H9 (cell line): ENCODE measurements at regions not wholly inside any gene's neighbourhood (a gene's known extent, or its start where the extent isn't known, plus 50 kb on each side); places are given as distances from the start of the nearest gene placed in this dataset.

Experiments
- DNase-seq: peaks from one replicate; pipeline ENCODE4 v3.0.0-alpha.2; 2017
- H2AFZ ChIP-seq: one replicate; pipeline ENCODE4 v1.6.1; 2013; ENCODE audit warnings: mild to moderate bottlenecking, low read length, control low read depth, moderate library complexity
- H2AK5ac ChIP-seq: 2 replicates; pipeline ENCODE4 v1.6.1; 2013; ENCODE audit warnings: low read length, control low read depth, mixed read lengths; ENCODE audit not compliant: insufficient read length
- H2BK120ac ChIP-seq: one replicate; pipeline ENCODE4 v1.6.1; 2013; ENCODE audit warnings: low read depth, mild to moderate bottlenecking, low read length, control low read depth, inconsistent platforms; ENCODE audit not compliant: poor library complexity, severe bottlenecking
- H2BK12ac ChIP-seq: 2 replicates; pipeline ENCODE4 v1.6.1; 2013; ENCODE audit warnings: low read length, control low read depth, mixed read lengths, low read depth; ENCODE audit not compliant: insufficient read length
- H2BK15ac ChIP-seq: 2 replicates; pipeline ENCODE4 v1.6.1; 2013; ENCODE audit warnings: low read depth, low read length, control low read depth
- H2BK20ac ChIP-seq: one replicate; pipeline ENCODE4 v1.6.1; 2013; ENCODE audit warnings: low read depth, mild to moderate bottlenecking, low read length, control low read depth, inconsistent platforms; ENCODE audit not compliant: poor library complexity, severe bottlenecking
- H2BK5ac ChIP-seq: 2 replicates; pipeline ENCODE4 v1.6.1; 2013; ENCODE audit warnings: low read length, control low read depth, mixed read lengths; ENCODE audit not compliant: insufficient read length
- H3K14ac ChIP-seq: 2 replicates; pipeline ENCODE4 v1.6.1; 2013; ENCODE audit warnings: low read length, control low read depth; ENCODE audit not compliant: insufficient read depth
- H3K18ac ChIP-seq: 2 replicates; pipeline ENCODE4 v1.6.1; 2013; ENCODE audit warnings: low read depth, mild to moderate bottlenecking, mixed read lengths, low read length, control low read depth; ENCODE audit not compliant: insufficient read length
- H3K23ac ChIP-seq: 2 replicates; pipeline ENCODE4 v1.6.1; 2013; ENCODE audit warnings: low read length, control low read depth, mixed read lengths, low read depth; ENCODE audit not compliant: insufficient read length
- H3K23me2 ChIP-seq: 2 replicates; pipeline ENCODE4 v1.6.1; 2013; ENCODE audit warnings: low read depth, mild to moderate bottlenecking, mixed read lengths, low read length, control low read depth; ENCODE audit not compliant: insufficient read length, poor library complexity, severe bottlenecking
- H3K27ac ChIP-seq: 2 replicates; pipeline ENCODE4 v1.5.1; 2013; ENCODE audit warnings: low read length, control low read depth, mixed read lengths, low read depth; ENCODE audit not compliant: insufficient read length
- H3K27me3 ChIP-seq: 2 replicates; pipeline ENCODE4 v1.6.1; 2013; ENCODE audit warnings: low read length, control low read depth, inconsistent platforms; ENCODE audit not compliant: insufficient read depth
- H3K4ac ChIP-seq: 2 replicates; pipeline ENCODE4 v1.6.1; 2013; ENCODE audit warnings: low read depth, mild to moderate bottlenecking, control low read depth, inconsistent platforms, low read length, moderate library complexity
- H3K4me1 ChIP-seq: 2 replicates; pipeline ENCODE4 v1.6.1; 2013; ENCODE audit warnings: low read length, control low read depth, inconsistent platforms; ENCODE audit not compliant: insufficient read depth
- H3K4me2 ChIP-seq: 2 replicates; pipeline ENCODE4 v1.6.1; 2013; ENCODE audit warnings: low read length, control low read depth, mixed read lengths; ENCODE audit not compliant: insufficient read length, insufficient read depth
- H3K56ac ChIP-seq: 2 replicates; pipeline ENCODE4 v1.6.1; 2013; ENCODE audit warnings: low read depth, mild to moderate bottlenecking, mixed read lengths, low read length, control low read depth; ENCODE audit not compliant: insufficient read length
- H3K79me1 ChIP-seq: 2 replicates; pipeline ENCODE4 v1.6.1; 2013; ENCODE audit warnings: low read depth, mild to moderate bottlenecking, moderate library complexity, low read length, control low read depth, inconsistent platforms; ENCODE audit not compliant: insufficient read depth, poor library complexity, severe bottlenecking
- H3K79me2 ChIP-seq: 2 replicates; pipeline ENCODE4 v1.6.1; 2013; ENCODE audit warnings: low read length, control low read depth, inconsistent platforms; ENCODE audit not compliant: insufficient read depth
- H3K9ac ChIP-seq: 2 replicates; pipeline ENCODE4 v1.6.1; 2013; ENCODE audit warnings: low read length, control low read depth, mixed read lengths; ENCODE audit not compliant: insufficient read length; ENCODE audit errors: extremely low read depth
- H3K9me3 ChIP-seq: one replicate; pipeline ENCODE4 v1.6.1; 2013; ENCODE audit warnings: low read depth, low read length, inconsistent platforms; ENCODE audit not compliant: control insufficient read depth
- H3T11ph ChIP-seq: one replicate; pipeline ENCODE4 v1.6.1; 2013; ENCODE audit warnings: mild to moderate bottlenecking, low read length, control low read depth, inconsistent platforms
- H4K20me1 ChIP-seq: one replicate; pipeline ENCODE4 v1.6.1; 2013; ENCODE audit not compliant: control insufficient read depth, insufficient read length, insufficient read depth
- H4K5ac ChIP-seq: 2 replicates; pipeline ENCODE4 v1.6.1; 2013; ENCODE audit warnings: low read depth, mild to moderate bottlenecking, mixed read lengths, low read length, control low read depth; ENCODE audit not compliant: insufficient read length
- H4K8ac ChIP-seq: replicated peaks from 2 replicates; pipeline ENCODE4 v1.6.1; 2013; ENCODE audit warnings: low read length, control low read depth, mixed read lengths, low read depth; ENCODE audit not compliant: insufficient read length
- H4K91ac ChIP-seq: 2 replicates; pipeline ENCODE4 v1.6.1; 2013; ENCODE audit warnings: low read depth, mild to moderate bottlenecking, moderate library complexity, mixed read lengths, low read length, control low read depth; ENCODE audit not compliant: insufficient read length
- H3K27ac Mint-ChIP-seq, 3 experiments: 2 replicates in 2 of 3; 3 replicates in 1 of 3; pipeline ENCODE4 v1.8.0; 2020 to 2021; ENCODE audit warnings: mixed read lengths in 3 of 3, mild to moderate bottlenecking in 1 of 3, moderate library complexity in 1 of 3
- H3K27me3 Mint-ChIP-seq: 2 replicates; pipeline ENCODE4 v1.8.0; 2021; ENCODE audit warnings: low read depth, mild to moderate bottlenecking, moderate library complexity, mixed read lengths
- H3K36me3 Mint-ChIP-seq, 3 experiments: 2 replicates in 2 of 3; 3 replicates in 1 of 3; pipeline ENCODE4 v1.8.0; 2020 to 2021; ENCODE audit warnings: low read depth in 3 of 3, mixed read lengths in 3 of 3; ENCODE audit not compliant: insufficient read depth in 1 of 3
- H3K4me1 Mint-ChIP-seq, 2 experiments: 2 replicates each; pipeline ENCODE4 v1.8.0; 2020; ENCODE audit warnings: mixed read lengths in 2 of 2
- H3K4me3 Mint-ChIP-seq, 2 experiments: 2 replicates in 1 of 2; 3 replicates in 1 of 2; pipeline ENCODE4 v1.8.0; 2020 to 2021; ENCODE audit warnings: mild to moderate bottlenecking in 2 of 2, mixed read lengths in 2 of 2, moderate library complexity in 1 of 2
- H3K9me3 Mint-ChIP-seq, 2 experiments: 2 replicates in 1 of 2; 3 replicates in 1 of 2; pipeline ENCODE4 v1.8.0; 2020; ENCODE audit warnings: mild to moderate bottlenecking in 2 of 2, mixed read lengths in 2 of 2, moderate library complexity in 1 of 2
- CTCF ChIP-seq: fragments of 200-600 bp; sonication (generic); conservative IDR thresholded peaks from 3 replicates; pipeline ENCODE4 v1.8.0; 2021; ENCODE audit warnings: antibody characterized with exemption, mild to moderate bottlenecking
- WGBS: extraction: QIAGEN DNeasy Blood & Tissue Kit; methylation state at CpG from one replicate; pipeline ENCODE4 v1.1.7; 2013; ENCODE audit warnings: missing lambda C conversion rate, low lambda C conversion rate, mixed read lengths; ENCODE audit not compliant: insufficient read length; ENCODE audit errors: extremely low coverage; 5-methylcytosine and 5-hydroxymethylcytosine counted together

- no peak overlapping the region for H3K4me2 ChIP-seq
- no peak overlapping the region for H2BK12ac ChIP-seq
- H3K27ac ChIP-seq = no peak overlapping the region
- H2BK20ac ChIP-seq = no peak overlapping the region
- H3K79me2 ChIP-seq = no peaks in the 10 kb centered on the region
- H3K23me2 ChIP-seq = no peaks in the 10 kb centered on the region
- no peak overlapping the region for H3K9ac ChIP-seq
- Mint-ChIP-seq H3K4me1 (no peaks in the 10 kb centered on the region), H3K27ac (no peak overlapping the region), H3K36me3 (peaks cover 0 to 9% (median 1%) of the 10 kb centered on the region in 3 experiments; a peak in 3 of 7 replicates), H3K27me3 (peaks cover 2% of the 10 kb centered on the region), H3K9me3 (peaks cover 34 to 56% of the 10 kb centered on the region in 2 experiments), H3K4me3 (no peak overlapping the region)
- H3K14ac ChIP-seq = no peak overlapping the region
- H3K4ac ChIP-seq = no peak overlapping the region
- no peak overlapping the region for H3T11ph ChIP-seq
- WGBS = no CpG with 5 or more reads among the region's 5 CpGs
- no peak overlapping the region for H4K8ac ChIP-seq
- no peaks in the 10 kb centered on the region for H3K27me3 ChIP-seq
- H2BK15ac ChIP-seq = no peak overlapping the region
- no peak overlapping the region for H3K18ac ChIP-seq
- H3K9me3 ChIP-seq = no peaks in the 10 kb centered on the region
- no peak overlapping the region for H2BK5ac ChIP-seq
- no peak for TF ChIP-seq CTCF
- no peaks in the 10 kb centered on the region for H3K79me1 ChIP-seq
- H4K20me1 ChIP-seq = no peaks in the 10 kb centered on the region
- no peak overlapping the region for H4K5ac ChIP-seq
- H2AFZ ChIP-seq = no peak overlapping the region
- no peak overlapping the region for H3K23ac ChIP-seq
- no peak overlapping the region for H2AK5ac ChIP-seq
- no peak overlapping the region for H4K91ac ChIP-seq
- H3K4me1 ChIP-seq = no peaks in the 10 kb centered on the region
- no peak for DNase-seq
- H3K56ac ChIP-seq = no peak overlapping the region
- no peak overlapping the region for H2BK120ac ChIP-seq
Observed at GRCh38 chr21:24160528-24160927, 1446.8 kb downstream of the MRPL39 start.
